Muscle layer of duodenum (tissue), 2 donors: ENCODE measurements at regions not wholly inside any gene's neighbourhood (a gene's known extent, or its start where the extent isn't known, plus 50 kb on each side); places are given as distances from the start of the nearest gene placed in this dataset.

ENCODE experiments used
- H3K27ac ChIP-seq: one replicate; pipeline ENCODE4 v1.7.0; 2013; ENCODE audit warnings: mild to moderate bottlenecking, low read length
- H3K27me3 ChIP-seq: one replicate; pipeline ENCODE4 v1.7.0; 2013; ENCODE audit warnings: low read depth, mild to moderate bottlenecking, control low read depth, low read length
- H3K36me3 ChIP-seq, 2 donors: one replicate each; pipeline ENCODE4 v1.7.0; 2013; ENCODE audit warnings: low read length in 2 of 2, control low read depth in 1 of 2, mild to moderate bottlenecking in 1 of 2; ENCODE audit not compliant: insufficient read depth in 2 of 2, control insufficient read depth in 1 of 2
- H3K4me1 ChIP-seq, 2 donors: one replicate each; pipeline ENCODE4 v1.7.0; 2013; ENCODE audit warnings: low read length in 2 of 2, mild to moderate bottlenecking in 2 of 2, control low read depth in 1 of 2, moderate library complexity in 1 of 2; ENCODE audit not compliant: insufficient read depth in 2 of 2, control insufficient read depth in 1 of 2
- H3K4me3 ChIP-seq, 2 donors: one replicate each; pipeline ENCODE4 v1.7.0; 2013; ENCODE audit warnings: low read length in 2 of 2, low read depth in 1 of 2, mild to moderate bottlenecking in 1 of 2
- H3K9me3 ChIP-seq, 2 donors: one replicate each; pipeline ENCODE4 v1.7.0; 2013; ENCODE audit warnings: low read length in 2 of 2, control low read depth in 1 of 2, mild to moderate bottlenecking in 1 of 2; ENCODE audit not compliant: control insufficient read depth in 1 of 2
- donor health status: healthy.

- Histone ChIP-seq H3K36me3 (no peaks in the 10 kb centered on the region), H3K27ac (peak overlapping the region; percentile 48), H3K27me3 (no peaks in the 10 kb centered on the region), H3K4me1 (no peaks in the 10 kb centered on the region), H3K4me3 (no peak overlapping the region), H3K9me3 (no peaks in the 10 kb centered on the region)
These were observed 143.5 kb downstream of the ANKRD60 start for GRCh38 chr20:58084966-58085365.

GRCh38 chr20:58084566-58084965, 143.9 kb downstream of the ANKRD60 start:
- H3K36me3 ChIP-seq = no peaks in the 10 kb centered on the region
- H3K4me1 ChIP-seq = no peaks in the 10 kb centered on the region
- H3K27ac ChIP-seq = peak overlapping the region; percentile 48
- no peak overlapping the region for H3K4me3 ChIP-seq
- no peaks in the 10 kb centered on the region for H3K9me3 ChIP-seq
- no peaks in the 10 kb centered on the region for H3K27me3 ChIP-seq

- H3K27me3 ChIP-seq = no peaks in the 10 kb centered on the region
- peaks cover 0 to 2% of the 10 kb centered on the region in 2 donors for H3K4me1 ChIP-seq
- no peak overlapping the region for H3K27ac ChIP-seq
- H3K36me3 ChIP-seq = no peaks in the 10 kb centered on the region
- no peaks in the 10 kb centered on the region for H3K9me3 ChIP-seq
- no peak overlapping the region for H3K4me3 ChIP-seq
These were observed 146.6 kb downstream of the ANKRD60 start for GRCh38 chr20:58081846-58082245.

GRCh38 chr20:58078741-58079522, 149.5 kb downstream of the ANKRD60 start:
- Histone ChIP-seq H3K27me3 (no peaks in the 10 kb centered on the region), H3K4me1 (peaks cover 0 to 2% of the 10 kb centered on the region in 2 donors), H3K4me3 (no peak overlapping the region), H3K9me3 (no peaks in the 10 kb centered on the region), H3K27ac (no peak overlapping the region), H3K36me3 (no peaks in the 10 kb centered on the region)

GRCh38 chr20:58077282-58077681, 151.2 kb downstream of the ANKRD60 start:
- peaks cover 0 to 2% of the 10 kb centered on the region in 2 donors for H3K4me1 ChIP-seq
- H3K36me3 ChIP-seq = no peaks in the 10 kb centered on the region
- H3K4me3 ChIP-seq = no peak overlapping the region
- H3K27ac ChIP-seq = no peak overlapping the region
- H3K9me3 ChIP-seq = no peaks in the 10 kb centered on the region
- H3K27me3 ChIP-seq = no peaks in the 10 kb centered on the region

GRCh38 chr20:58076405-58076804, 152.0 kb downstream of the ANKRD60 start:
- Histone ChIP-seq H3K9me3 (no peaks in the 10 kb centered on the region), H3K4me1 (peaks cover 0 to 2% of the 10 kb centered on the region in 2 donors), H3K27ac (no peak overlapping the region), H3K27me3 (no peaks in the 10 kb centered on the region), H3K36me3 (no peaks in the 10 kb centered on the region), H3K4me3 (no peak overlapping the region)

- H3K27me3 ChIP-seq = no peaks in the 10 kb centered on the region
- H3K27ac ChIP-seq = no peak overlapping the region
- H3K4me3 ChIP-seq = no peak overlapping the region
- no peaks in the 10 kb centered on the region for H3K9me3 ChIP-seq
- H3K4me1 ChIP-seq = peaks cover 0 to 2% of the 10 kb centered on the region in 2 donors
- no peaks in the 10 kb centered on the region for H3K36me3 ChIP-seq
These were observed 152.7 kb downstream of the ANKRD60 start for GRCh38 chr20:58075586-58076345.

GRCh38 chr20:58073945-58074856, 154.3 kb downstream of the ANKRD60 start:
- Histone ChIP-seq H3K4me1 (peaks cover 0 to 2% of the 10 kb centered on the region in 2 donors), H3K9me3 (no peaks in the 10 kb centered on the region), H3K4me3 (no peak overlapping the region), H3K27ac (no peak overlapping the region), H3K36me3 (no peaks in the 10 kb centered on the region), H3K27me3 (no peaks in the 10 kb centered on the region)

- Histone ChIP-seq H3K36me3 (no peaks in the 10 kb centered on the region), H3K9me3 (no peaks in the 10 kb centered on the region), H3K4me1 (no peaks in the 10 kb centered on the region), H3K4me3 (no peak overlapping the region), H3K27ac (no peak overlapping the region), H3K27me3 (no peaks in the 10 kb centered on the region)
These were observed 155.5 kb downstream of the ANKRD60 start for GRCh38 chr20:58072695-58073671.

GRCh38 chr20:58071991-58072390, 156.5 kb downstream of the ANKRD60 start:
- Histone ChIP-seq H3K4me3 (no peak overlapping the region), H3K9me3 (no peaks in the 10 kb centered on the region), H3K27me3 (no peaks in the 10 kb centered on the region), H3K27ac (no peak overlapping the region), H3K4me1 (no peaks in the 10 kb centered on the region), H3K36me3 (no peaks in the 10 kb centered on the region)
